HG03103 (cell line): ENCODE measurements at regions not wholly inside any gene's neighbourhood (a gene's known extent, or its start where the extent isn't known, plus 50 kb on each side); places are given as distances from the start of the nearest gene placed in this dataset.

Source experiments
- ATAC-seq: cut with Tn5 transposase; IDR thresholded peaks from one replicate; pipeline ENCODE4 v1.9.1; 2021; ENCODE audit warnings: low read depth; ENCODE audit not compliant: unreplicated experiment

DNA sequence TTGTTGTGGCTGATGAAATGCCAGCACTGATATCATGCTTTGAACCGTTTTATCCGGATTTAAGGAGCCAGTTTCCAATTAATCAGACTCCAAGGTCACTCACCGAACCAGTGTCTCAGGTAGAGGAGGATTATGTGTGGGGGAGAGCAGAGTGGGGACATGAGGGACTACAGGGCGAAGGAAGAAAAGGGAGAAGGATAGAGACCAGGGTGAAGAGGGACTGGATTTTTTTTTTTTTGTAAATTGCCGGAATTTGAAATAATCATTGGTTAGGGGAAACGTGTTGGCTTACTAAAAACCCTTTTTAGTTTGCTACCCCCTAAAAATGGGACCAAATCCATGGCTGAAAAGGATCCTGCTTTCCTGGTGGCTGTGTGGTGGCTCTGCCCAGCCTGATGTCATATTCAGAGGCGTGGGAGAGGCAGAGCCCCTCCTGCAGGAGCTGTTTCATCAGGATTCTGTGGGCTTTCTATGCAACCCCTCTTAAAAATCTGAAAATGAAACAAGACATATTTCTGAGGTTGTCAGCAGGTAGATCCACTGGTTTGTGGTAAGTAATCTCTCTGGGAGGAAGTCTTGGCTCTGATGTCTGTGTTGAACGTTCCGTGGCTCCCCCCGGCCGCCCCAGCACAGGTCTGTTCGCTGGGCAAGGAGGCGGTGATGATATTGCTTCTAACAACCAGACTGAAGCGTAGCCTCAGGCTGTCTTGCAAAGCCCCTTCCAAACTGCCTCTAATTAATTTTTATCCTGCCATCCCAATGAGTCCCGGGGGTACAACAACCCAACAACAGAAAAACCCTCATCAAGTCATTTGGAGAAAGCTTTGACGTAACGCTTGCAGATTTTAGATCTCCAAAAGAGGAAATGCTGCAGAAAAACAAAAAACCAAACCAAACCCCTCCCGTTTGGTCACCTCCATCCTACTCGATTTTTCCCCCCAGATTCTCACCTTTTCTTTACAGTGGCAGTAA is 143.0 kb upstream of the ZFHX3 start:
- no peak for ATAC-seq

DNA sequence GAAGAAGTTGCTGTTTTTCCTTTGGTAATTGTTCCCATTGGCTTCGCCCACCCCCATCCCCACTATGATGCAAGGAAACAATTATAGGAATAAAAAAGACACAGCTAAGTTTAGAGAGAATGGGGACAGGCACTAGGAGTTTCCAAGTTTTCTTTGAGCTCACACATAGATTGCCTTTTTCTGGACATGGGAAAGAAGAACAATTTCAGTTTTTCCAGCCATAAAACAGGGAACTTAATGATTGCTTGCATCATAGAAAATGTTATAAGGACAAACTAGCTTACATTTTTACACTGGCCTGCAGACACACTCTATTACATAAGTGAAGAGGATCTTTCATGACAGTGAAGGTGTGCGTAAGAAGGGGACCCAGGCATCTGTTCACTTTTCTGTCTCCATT is 142.3 kb upstream of the ZFHX3 start:
- ATAC-seq: no peak

DNA sequence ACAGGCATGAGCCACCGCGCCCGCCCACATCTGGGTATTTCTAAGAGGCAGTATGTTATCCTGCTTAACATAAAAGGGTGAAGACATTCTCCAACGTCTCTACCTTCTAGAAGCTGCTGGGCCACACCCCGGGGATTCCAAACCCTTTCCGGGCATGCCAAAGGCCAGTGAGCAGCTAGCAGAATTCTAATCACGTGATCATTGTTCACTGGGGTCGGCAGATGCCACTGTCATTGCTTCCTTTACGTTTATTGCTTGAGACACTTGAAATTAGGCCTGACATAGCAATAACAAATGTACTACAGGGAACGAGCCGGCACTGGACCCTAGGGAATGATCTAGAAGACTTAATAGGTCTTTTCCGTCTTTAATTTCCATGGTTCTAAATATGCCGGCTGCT is 141.2 kb upstream of the ZFHX3 start:
- ATAC-seq: no peak

DNA sequence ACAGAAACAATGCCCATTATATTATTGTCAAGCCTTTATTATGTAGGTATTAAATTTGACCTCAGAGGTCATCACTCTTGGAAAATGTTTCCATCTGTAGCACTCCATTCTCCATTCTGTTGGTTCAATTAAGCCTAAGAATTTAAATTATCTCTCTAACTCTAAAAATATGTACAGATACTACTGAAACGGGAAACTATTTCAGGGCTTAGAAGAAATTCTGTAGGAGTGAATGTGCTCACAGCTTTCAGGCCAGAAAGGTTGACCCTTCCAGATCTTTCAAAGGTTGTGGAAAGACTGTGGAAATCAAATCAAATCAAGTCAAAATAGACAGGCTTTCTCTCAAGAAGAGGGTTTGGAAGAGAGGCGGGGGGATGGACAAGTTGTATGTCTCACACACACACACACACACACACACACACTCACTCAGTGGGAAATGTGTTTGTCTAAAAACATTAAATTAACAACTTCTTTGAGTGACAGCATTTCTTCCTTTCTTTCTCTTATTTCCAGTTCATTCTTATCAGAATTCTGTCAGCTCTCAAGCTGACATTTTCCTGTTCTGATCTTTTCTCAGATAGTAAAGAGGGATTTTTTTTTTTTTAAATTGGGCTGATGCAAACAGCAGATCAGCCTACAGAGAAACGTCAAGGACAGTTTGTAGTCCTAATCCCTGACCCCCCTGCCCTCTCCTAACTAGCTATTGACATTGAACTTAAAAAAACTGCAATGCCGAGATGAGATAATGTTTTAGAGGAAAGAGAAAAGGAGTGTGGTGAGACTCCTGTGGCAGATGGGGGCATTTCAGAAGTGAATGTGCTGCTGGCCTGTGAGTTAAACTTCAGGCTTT is 139.0 kb upstream of the ZFHX3 start:
- ATAC-seq: no peak

DNA sequence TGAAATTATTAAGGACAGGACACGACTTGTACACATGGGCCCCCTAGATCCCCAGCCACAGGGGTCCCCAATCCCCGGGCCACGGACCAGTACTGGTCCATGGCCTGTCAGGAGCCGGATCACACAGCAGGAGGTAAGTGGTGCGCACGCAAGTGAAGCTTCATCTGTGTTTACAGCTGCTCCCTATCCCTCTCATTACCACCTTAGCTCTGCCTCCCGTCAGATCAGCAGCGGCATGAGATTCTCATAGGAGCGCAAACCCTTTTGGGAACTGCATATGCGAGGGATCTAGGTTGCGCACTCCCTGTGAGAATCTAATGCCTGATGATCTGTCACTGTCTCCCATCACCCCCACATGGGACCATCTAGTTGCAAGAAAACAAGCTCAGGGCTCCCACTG is 137.8 kb upstream of the ZFHX3 start:
- ATAC-seq: no peak

DNA sequence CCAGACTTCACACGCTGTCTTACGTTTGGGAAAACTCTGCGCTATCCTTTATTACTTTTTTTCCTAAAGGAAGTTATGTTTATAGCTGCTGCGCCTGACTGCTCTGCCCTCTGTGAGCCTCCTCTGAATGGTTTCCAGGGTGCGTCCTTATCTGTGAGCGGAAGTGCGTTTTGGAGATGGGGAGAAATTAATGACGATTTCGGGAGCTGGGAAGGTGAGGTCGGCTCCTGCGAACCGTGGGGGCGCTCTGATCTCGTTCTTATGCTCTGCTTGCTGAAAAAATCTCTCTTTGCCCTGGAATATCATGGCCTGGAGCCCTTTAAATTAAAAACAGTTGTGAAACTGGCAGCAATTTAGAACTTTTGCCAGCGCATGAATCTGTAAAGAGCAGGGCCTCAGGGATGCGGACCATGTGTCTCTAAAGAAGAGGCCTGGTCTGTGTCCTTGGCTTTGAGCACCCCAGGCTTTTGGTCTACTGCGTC is 135.7 kb upstream of the ZFHX3 start:
- no peak for ATAC-seq

DNA sequence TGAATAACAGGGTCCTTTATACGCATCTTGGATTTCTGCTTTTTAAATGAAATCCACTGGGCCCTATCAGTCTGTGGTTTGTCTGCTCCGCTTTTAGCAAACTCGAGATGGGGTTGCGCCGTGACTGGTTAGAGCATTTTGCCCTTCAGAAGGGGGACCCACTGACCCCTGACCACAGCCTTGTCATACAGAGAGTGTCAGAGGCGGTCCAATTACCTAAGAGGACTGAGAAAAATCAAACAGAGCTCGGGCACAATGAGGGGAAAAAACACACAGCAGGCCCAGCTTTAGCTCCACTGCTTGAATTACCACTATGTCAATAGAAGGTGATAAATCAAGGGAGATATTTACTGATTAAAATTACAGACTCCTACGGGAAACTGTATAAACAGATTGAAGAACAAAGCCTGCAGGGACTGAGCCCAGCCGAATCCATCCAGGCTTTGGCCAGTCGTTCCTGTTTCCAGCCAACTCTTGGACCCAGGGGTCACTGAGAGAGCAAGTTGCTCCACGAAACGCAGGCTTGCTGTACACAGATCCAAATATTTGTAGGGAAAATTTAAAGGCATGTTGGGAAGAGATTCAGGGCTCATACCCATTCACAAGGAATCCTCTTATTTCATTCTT is 131.9 kb upstream of the ZFHX3 start:
- no peak for ATAC-seq

DNA sequence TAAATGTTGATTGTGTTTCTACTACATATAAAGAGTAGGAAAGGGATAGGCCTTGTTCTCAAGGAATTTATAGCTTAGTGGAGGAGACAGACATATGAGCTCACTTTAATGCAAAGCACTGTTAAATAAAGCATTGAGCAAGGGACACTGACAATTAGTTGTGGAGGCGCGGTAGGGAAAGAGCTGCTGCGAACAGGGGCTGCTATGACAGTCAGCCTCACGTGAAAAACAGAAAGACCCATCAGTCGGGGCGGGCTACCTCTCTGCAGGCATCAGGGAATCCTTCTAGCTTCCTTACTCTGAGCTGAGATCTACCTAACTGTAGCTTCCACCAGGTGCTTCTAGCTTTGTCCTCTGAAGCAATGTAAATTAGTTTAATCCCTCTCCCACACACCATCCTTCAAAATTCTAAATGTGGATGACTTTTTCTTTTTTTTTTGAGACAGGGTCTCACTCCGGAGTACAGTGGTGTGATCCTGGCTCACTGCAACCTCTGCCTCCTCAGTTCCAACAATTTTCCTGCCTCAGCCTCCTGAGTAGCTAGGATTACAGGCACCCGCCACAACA is 129.9 kb upstream of the ZFHX3 start:
- no peak for ATAC-seq

DNA sequence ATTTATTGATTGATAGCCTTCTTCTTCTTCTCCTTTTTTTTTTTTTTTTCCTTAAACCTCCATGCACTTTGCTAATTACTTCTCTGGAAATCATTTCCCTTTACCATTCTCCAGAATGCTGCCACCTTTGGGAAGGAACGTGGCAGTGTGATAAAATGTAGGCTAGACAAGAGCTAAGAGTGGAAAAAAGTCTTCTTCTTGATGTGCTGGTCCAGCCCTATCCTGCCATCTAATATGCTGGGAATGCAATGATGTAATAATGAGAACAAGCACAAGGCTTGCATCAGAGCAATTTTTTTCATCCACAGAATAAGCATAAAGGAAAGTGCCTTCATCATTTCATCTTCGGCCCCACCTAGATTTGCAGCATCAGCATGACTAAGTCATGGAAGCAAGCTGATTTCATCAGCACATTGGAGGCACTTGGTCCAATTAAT is 128.7 kb upstream of the ZFHX3 start:
- ATAC-seq: no peak

DNA sequence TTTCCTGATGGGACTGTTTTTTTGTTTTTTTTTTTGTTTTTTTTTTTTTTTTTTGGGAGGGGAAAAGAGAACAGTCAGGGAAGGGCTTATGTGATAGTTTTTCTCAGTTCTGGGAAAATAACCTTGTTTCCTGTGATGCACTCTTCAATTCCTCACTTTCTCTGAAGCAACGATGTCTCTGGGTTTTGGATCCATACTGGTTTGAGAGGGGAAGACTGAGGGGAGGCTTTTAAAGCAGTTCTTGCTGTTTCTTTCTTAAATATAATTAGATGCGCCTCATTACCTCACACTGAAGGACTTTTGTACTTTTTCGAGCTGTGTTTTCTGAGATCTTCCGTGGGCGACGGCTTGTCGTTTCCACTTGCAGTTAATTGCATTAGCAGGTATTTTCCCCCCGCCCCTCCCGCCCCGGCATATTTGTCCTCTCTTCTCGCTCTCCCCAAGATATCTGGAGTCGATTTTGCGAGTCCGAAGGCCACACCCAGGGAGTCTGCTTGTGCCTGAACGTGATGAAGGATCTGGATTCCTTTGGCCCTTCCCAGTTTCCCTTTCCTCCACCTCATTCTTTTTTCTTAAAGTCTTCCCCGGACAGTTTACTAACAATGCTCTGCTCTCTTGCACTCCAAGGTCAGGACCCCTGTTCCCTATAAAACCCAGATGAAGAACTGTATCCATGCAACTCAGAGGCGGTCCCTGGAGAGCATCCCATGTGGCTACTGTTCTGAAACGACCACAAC is 125.2 kb upstream of the ZFHX3 start:
- no peak for ATAC-seq

DNA sequence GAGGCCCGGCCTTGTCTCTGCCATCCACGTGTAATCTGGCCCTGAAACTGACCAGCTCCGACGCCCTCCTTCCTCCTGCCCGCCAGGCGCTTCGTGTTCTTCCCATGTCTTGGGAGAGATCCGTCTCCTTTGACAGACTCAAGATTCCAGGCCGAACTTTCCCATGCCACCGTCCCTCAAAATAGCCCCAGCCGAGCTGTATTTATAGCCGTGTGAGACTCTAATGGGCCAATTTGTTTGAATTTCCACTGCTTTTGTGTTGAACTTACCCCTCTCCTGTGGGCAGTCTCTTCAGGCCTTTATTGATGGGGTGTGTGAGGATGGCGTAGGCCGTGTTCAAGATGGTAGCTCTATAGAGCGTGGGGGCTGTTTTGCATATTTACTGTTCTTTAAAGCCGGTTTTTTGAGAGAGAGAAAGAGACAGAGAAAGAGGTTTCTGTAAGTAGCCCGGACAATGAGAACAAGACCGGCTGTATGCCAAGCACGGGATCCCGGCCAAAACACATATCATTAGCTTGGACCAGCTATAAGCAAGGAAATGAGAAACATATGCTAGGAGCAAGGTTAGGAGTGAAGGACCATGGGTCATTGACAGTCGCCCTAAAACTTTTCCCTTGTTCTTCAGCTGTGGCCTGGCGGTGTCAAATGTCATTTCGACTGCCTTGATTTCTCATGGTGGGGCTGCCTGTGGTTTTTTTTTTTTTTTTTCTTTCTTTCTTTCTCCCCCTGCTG is 124.5 kb upstream of the ZFHX3 start:
- no peak for ATAC-seq

DNA sequence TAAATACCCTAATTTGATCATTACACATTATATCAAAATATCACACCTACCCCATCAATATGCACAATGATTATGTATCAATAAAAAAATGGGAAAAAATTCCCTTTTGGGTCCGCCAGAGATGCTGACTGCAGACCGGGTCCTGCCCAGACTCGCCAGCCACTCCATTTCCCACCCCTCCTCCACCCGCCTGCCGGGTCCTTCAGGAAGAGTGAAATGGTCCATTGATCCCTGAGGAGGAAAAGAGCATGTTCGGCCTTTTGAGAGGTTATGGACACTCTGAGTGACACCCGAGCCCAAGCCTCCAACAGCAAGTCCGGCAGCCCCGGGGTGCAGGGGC is 123.9 kb upstream of the ZFHX3 start:
- no peak for ATAC-seq

DNA sequence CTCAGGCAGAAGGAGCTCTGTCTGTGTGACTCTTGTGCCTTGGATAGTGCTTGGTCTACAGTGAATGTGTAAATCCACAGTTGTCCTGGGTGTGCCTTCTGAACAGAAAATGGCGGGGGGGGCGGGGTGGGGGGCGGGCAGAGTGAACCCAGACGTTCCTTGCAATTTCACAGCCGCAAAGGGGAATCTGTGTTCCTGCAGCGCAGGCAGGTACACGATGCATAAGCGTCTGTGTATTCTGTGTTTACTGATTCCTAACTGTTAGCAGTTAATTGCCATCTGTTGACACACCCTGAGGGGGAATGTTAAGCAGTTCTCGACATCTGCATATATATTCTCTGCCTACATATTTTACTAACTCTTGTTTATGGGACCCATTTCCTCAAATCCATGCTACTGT is 123.5 kb upstream of the ZFHX3 start:
- no peak for ATAC-seq

DNA sequence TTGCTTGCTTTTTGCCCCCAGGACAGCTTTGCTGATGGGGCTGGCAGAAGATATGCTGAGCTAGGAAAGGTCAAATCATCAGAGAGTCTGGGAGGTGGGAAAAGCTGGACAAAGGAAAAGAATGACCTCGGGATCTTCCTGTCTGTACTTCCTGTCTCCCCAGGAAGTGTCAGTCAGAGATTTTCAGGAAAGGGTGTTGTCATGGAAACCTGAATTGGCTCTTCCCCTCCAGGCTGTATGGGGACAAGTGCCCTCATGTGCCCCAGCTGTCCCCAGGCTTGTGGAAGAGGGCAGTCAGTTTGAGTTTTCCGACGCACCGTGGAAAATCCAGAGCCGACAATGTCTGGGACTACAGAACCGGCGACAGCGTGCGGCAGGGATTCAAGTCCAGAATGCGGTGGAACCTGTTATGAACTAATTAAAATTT is 122.7 kb upstream of the ZFHX3 start:
- no peak for ATAC-seq

DNA sequence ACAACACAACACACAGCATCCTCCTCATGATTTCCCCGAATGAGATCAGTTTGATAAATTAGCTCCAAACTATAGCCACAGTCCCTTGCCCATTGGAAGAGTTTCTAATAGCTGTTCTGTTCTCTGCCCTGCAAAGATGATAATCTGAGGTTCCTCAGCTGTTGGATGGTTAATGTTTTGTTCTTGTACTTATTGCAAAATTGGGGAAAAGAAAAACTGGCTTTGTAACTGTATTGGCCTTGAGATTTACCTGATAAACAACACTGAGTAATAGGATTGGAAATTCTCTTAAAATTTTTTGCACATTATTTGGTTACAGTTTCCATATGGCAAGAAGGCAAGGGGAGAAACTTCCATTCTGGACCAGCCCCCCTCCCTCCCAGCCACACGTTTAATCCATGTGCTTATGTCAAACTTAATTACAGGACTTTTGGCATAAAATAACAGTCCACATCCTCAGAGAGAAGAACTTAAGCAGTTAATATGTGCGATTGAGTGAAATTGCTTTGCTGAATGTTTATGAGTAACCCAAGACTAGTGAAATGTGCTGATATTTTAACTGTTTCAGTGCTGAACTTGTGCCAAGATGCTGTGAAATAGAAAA is 119.1 kb upstream of the ZFHX3 start:
- no peak for ATAC-seq

DNA sequence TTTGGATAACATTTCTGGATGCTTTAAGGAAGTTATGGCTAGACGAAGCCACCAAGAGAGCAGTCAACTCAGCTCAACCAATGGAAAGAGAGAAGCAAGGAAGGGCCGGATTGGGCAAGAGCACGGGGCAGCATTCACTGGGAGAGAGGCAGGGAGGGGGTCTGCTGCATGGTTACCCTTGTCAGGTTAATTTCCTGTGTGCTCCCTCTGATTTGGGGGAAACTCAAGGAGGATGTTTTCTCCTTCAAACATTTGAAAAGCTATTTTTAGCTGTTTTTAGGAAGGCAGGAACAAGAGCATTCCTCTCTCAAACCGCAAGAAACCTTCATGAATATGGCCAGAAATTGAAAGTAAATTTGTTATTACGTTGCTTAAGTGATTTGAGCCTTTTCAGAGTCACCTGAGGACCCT is 118.5 kb upstream of the ZFHX3 start:
- ATAC-seq: no peak

DNA sequence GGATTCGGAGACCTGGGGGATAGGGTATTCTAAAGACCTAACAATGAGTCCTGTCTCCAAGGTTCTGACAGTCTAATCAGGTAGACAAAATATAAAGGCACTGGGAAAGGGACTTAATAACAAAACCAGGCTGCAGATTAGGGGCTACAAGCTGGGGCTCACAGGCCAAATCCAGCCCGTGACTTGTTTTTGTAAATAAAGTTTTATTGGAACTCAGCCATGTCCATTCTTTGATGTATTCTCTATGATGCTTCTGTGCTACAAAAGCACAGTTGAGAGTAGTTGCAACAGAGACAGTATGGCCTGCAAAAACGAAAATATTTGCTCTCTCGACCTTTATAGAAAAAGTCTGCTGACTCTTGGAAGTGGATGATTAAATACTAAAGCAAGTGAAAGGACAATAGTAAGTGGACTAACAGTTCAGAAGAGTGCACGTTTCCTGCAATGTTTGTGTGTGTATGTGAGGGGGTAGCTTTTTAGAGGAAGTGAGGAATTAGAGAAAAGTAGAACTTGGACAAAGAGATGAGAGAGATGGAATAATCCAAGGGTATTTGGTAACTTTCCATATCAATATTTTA is 115.4 kb upstream of the ZFHX3 start:
- ATAC-seq: no peak

DNA sequence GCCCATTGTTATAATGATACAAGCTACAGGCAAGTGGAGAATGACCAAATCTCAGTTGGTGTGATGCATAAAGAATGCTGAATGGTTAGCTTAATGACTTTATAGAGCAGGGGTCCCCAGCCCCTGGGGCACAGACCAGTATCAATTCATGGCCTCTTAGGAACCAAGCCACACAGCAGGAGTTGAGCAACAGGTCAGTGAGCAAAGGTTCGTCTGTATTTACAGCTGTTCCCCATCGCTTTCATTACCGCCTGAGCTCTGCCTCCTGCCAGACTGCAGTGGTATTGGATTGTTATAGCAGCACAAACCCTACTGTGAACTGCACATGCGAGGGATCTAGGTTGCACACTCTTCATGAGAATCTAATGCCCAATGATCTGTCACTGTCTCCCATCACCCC is 114.0 kb upstream of the ZFHX3 start:
- ATAC-seq: no peak

DNA sequence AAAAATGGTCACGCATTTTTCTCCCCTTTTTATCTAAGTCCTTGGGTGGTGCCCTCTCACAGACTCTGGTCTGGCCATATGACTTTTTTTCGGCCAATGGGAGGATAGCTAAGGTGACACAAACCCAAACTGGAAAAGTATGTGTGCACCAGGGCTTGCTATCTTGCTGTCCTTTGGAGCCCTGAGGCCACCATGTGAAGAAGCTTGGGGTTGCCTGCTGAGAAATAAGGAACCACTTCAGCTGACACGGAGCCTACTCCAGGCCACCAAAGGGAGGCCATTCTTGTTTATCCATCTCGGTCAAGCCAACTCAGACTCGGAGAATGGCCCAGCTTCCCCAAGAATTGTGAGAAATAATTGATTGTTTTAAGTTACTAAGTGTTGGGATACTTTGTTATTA is 111.4 kb upstream of the ZFHX3 start:
- ATAC-seq: no peak
